Small intestine (tissue), 7 donors: ENCODE measurements at regions not wholly inside any gene's neighbourhood (a gene's known extent, or its start where the extent isn't known, plus 50 kb on each side); places are given as distances from the start of the nearest gene placed in this dataset.
"Not testable (repeated sequence)": the region's sequence is repeated elsewhere in the genome, so short reads cannot be mapped to it uniquely, and the experiment has no call there.

Experiments used
- DNase-seq, 2 donors: peaks; one replicate each; pipeline versions ENCODE4 v3.0.0 to v3.0.0-alpha.2; 2013
- FAIRE-seq: peaks from 2 replicates; lab custom pipeline; 2012; peaks lifted over from hg19 to GRCh38; lab: Jason Lieb, UNC
- H3K27ac ChIP-seq, 3 donors: one replicate each; pipeline ENCODE4 v1.5.1; 2013; ENCODE audit warnings: low read length in 2 of 3, mild to moderate bottlenecking in 2 of 3, control low read depth in 1 of 3, inconsistent platforms in 1 of 3, low read depth in 1 of 3, moderate library complexity in 1 of 3
- H3K27me3 ChIP-seq, 3 donors: one replicate each; pipeline ENCODE4 v1.6.1; 2013; ENCODE audit warnings: low read length in 3 of 3, inconsistent platforms in 1 of 3; ENCODE audit not compliant: control insufficient read depth in 3 of 3, insufficient read depth in 3 of 3
- H3K36me3 ChIP-seq, 3 donors: one replicate each; pipeline ENCODE4 v1.6.1; 2013; ENCODE audit warnings: low read length in 3 of 3, inconsistent platforms in 1 of 3, low read depth in 1 of 3, mild to moderate bottlenecking in 1 of 3, moderate library complexity in 1 of 3; ENCODE audit not compliant: control insufficient read depth in 3 of 3, insufficient read depth in 2 of 3
- H3K4me1 ChIP-seq, 3 donors: one replicate each; pipeline ENCODE4 v1.6.1; 2013; ENCODE audit warnings: low read length in 2 of 3, inconsistent platforms in 1 of 3, low read depth in 1 of 3, mild to moderate bottlenecking in 1 of 3, moderate library complexity in 1 of 3; ENCODE audit not compliant: control insufficient read depth in 3 of 3, insufficient read depth in 2 of 3
- H3K4me3 ChIP-seq, 3 donors: one replicate each; pipeline ENCODE4 v1.5.1; 2013; ENCODE audit warnings: low read length in 3 of 3, control low read depth in 1 of 3, inconsistent platforms in 1 of 3, low read depth in 1 of 3, mild to moderate bottlenecking in 1 of 3, moderate library complexity in 1 of 3
- H3K9me3 ChIP-seq, 2 donors: one replicate each; pipeline ENCODE4 v1.6.1; 2013; ENCODE audit warnings: low read depth in 1 of 2, low read length in 1 of 2; ENCODE audit not compliant: control insufficient read depth in 2 of 2, insufficient read depth in 1 of 2
- WGBS, 3 donors: extraction: QIAGEN DNeasy Blood & Tissue Kit; methylation state at CpG; one replicate each; pipeline ENCODE4 v1.1.7; 2013; 5-methylcytosine and 5-hydroxymethylcytosine counted together
- donor health status: healthy with polysubstance abuse.
- donor health status: control.
- donor health status: control.
- donor health status: Bipolar disorder and iron deficiency.
- donor health status: healthy.

DNA sequence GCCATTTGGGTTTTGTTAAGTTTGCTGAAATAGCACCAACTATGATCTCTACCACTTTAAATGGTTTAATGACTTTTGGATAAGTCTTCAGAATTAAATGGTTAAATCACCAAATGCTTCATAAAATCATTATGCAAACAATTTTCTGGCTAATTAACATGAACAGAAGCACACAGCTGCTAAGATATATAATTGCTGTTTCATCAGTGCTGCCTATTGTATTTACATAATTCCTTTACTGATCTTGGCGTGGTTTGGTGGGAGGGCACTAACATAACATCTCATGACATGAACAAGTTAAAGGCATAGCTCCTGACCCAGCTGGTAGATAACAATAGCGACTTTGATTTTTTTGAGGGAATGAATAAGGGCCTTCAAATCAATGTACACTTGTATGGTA is 94.1 kb downstream of the FZD1 start:
- no peak overlapping the region for H3K4me3 ChIP-seq
- FAIRE-seq (no peak), DNase-seq (no peak)
- WGBS, 3 donors = 55 to 57% (median 57%) methylated on average over 2 of the region's 2 CpGs
- no peaks in the 10 kb centered on the region for H3K9me3 ChIP-seq
- H3K27me3 ChIP-seq = no peaks in the 10 kb centered on the region
- H3K27ac ChIP-seq = no peak overlapping the region
- no peaks in the 10 kb centered on the region for H3K36me3 ChIP-seq
- H3K4me1 ChIP-seq = no peaks in the 10 kb centered on the region

DNA sequence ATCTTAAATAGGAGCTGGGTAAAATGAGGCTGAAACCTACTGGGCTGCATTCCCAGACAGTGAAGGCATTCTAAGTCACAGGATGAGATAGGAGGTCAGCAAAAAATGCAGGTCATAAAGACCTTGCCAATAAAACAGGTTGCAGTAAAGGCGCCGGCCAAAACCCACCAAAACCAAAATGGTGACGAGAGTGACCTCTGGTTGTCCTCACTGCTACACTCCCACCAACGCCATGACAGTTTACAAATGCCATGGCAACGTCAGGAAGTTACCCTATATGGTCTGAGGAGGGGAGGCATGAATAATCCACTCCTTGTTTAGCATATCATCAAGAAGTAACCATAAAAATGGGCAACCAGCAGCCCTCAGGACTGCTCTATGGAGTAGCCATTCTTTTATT is 100.9 kb downstream of the FZD1 start:
- not testable (repeated sequence) for H3K27ac ChIP-seq, H3K4me1 ChIP-seq, H3K27me3 ChIP-seq, FAIRE-seq, H3K9me3 ChIP-seq, DNase-seq, H3K36me3 ChIP-seq, H3K4me3 ChIP-seq
- WGBS, 3 donors = 73 to 87% (median 74%) methylated on average over 5 of the region's 5 CpGs

DNA sequence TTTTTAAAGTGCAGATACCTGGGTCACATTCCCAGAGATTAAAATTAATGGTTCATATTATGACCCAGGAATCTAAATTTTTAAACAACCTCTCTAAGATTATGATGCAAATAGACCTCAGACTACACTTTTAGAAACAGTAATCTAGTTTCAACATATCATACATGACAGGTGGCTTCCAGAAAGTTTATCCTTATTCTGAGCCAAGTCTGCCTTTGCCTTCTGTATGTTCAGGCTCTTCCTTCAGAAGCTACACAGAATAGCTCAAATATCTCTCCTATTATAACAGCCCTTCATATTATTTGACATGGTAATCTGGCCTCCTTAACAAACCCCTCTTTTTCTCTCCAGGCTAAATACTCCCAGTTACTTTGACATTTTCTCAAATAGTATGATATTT is 101.9 kb downstream of the FZD1 start:
- Histone ChIP-seq H3K9me3 (no peaks in the 10 kb centered on the region), H3K4me1 (no peaks in the 10 kb centered on the region), H3K4me3 (no peak overlapping the region), H3K27me3 (no peaks in the 10 kb centered on the region), H3K27ac (no peak overlapping the region), H3K36me3 (no peaks in the 10 kb centered on the region)
- DNase-seq = no peak
- no peak for FAIRE-seq

DNA sequence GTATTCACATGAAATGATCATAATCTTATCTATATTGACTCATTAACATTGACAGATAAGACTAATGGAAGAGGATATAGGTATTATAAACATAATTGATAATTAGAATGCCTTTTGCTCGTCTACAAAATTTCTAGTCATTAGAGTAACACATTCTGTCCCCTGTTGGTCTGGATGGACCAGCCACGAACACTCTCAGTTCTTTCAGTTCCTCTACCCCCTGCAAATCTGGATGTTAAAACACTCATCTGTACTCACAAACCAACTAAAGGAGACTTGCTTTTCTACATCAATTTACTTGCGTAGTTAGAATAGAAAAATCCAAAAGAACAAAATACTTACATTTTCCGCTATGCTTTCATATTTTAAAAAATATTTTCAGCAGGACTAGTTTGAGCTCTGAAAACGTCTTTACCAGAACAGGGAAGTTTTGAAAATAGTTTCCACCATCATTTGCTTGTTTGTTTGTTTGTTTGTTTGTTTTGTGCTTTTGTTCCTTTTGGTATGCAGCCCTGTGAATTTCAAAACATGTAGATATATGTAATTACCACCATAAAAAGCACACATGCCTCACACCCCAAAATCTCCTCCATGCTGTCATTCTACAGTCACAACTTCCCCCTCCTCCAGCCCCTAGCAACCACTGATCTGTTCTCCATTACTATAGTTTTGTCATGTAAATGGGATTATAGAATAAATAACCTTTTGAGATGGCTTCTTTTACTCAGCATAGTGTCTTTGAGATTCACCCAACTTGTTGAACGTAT is 103.8 kb downstream of the FZD1 start:
- WGBS, 3 donors = 55 to 71% (median 62%) methylated on average over 6 of the region's 6 CpGs
- no peaks in the 10 kb centered on the region for H3K4me1 ChIP-seq
- no peaks in the 10 kb centered on the region for H3K9me3 ChIP-seq
- no peaks in the 10 kb centered on the region for H3K36me3 ChIP-seq
- no peak overlapping the region for H3K4me3 ChIP-seq
- DNase-seq = no peak
- no peak for FAIRE-seq
- H3K27me3 ChIP-seq = no peaks in the 10 kb centered on the region
- H3K27ac ChIP-seq = no peak overlapping the region

DNA sequence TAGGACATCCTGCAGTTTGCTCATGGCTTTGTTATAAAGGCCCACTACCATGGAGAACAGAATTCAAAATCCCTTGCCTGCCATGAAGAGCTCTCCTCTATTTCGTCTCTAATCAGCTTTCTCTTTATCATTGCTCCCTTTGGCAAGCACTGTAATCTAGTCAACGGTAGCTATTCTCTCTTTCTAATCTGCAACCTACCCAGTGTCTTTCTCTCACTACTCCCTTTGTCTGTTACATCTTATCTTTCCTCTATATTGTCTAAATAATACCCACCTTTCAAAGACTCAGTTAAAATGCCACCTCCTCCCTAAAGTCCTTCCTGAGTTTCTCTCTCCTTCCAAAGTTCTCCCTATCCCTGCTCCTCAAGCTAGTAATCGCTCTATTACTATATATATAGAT is 108.1 kb downstream of the FZD1 start:
- FAIRE-seq = no peak
- Histone ChIP-seq H3K4me3 (no peak overlapping the region), H3K27ac (no peak overlapping the region), H3K4me1 (no peaks in the 10 kb centered on the region), H3K9me3 (no peaks in the 10 kb centered on the region), H3K27me3 (no peaks in the 10 kb centered on the region), H3K36me3 (no peaks in the 10 kb centered on the region)
- DNase-seq = no peak
- 39 to 74% (median 50%) methylated on average over 3 of the region's 3 CpGs for WGBS, 3 donors

DNA sequence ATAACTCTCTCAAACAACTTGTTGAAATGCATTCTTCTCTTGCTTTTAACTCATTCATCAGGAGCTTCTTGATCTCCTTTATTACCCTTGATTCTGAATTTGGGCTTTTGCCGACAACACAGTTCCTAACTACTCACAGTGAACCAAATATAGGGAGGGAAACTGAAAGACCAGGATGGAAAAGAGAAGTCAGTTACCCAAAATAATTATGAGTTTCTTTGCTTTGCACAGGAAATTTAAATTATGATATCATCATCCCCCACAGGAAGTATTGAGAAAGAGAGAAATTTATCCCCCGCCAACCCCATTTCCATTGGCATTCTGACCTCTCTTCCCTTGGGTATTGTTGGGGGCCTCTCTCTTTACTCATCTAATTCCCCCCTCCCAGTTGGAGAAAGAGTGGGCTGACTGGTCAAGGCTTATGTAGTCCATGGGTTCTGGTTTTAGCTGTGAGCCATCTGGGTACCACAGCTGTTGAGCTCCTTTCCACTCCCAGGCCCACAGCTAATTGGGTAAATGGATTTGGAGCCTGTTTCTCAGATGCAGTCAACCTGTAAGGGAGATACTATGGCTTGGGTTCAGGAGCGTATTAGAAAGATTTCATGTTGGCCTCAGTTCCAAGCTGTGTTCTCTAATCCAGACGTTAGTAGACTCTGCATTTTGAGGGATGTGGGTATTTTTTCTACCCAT is 109.0 kb downstream of the FZD1 start:
- no peaks in the 10 kb centered on the region for H3K4me1 ChIP-seq
- 59 to 63% (median 61%) methylated on average over 4 of the region's 4 CpGs for WGBS, 3 donors
- H3K36me3 ChIP-seq = no peaks in the 10 kb centered on the region

DNA sequence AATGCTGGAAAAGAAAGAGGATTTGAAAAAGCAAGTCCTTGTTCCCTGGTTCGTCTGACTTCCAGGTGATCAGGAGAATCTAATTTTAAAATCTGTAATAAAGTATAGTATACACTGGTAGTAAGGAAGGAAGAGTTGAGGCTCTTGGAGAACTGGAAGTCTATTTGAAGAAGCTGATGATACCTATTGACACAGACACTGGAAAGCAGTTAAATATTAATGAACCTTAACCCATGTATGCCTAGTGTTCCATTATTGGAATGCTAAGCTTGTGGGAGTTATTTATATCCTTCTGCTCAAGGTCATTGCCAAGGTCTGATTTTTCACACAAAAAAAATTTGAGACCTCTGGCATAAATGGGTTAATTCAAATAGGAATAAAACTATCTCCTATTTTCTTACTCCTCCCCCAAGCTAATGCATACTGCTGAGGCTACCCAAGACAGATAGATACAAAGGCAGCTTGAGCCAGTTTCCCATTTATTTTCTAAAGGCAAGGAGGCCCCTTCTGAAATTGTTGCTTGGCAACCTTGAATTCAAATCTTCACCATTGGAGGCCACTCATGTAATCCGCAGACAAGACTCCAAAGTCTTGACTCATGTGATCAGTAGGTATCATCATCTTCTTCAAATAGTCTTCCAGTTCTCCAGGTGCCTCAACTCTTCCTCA is 110.2 kb downstream of the FZD1 start:
- H3K36me3 ChIP-seq = no peaks in the 10 kb centered on the region
- no peaks in the 10 kb centered on the region for H3K4me1 ChIP-seq
- FAIRE-seq (no peak), DNase-seq (no peak)
- H3K4me3 ChIP-seq = no peak overlapping the region
- H3K27me3 ChIP-seq = no peaks in the 10 kb centered on the region
- no peaks in the 10 kb centered on the region for H3K9me3 ChIP-seq
- 79 to 88% (median 81%) methylated on average over 2 of the region's 2 CpGs for WGBS, 3 donors
- no peak overlapping the region for H3K27ac ChIP-seq

More for the DNA sequence above, 109.0 kb downstream of the FZD1 start:
- no peaks in the 10 kb centered on the region for H3K27me3 ChIP-seq
- H3K9me3 ChIP-seq = no peaks in the 10 kb centered on the region
- DNase-seq (no peak), FAIRE-seq (no peak)
- no peak overlapping the region for H3K27ac ChIP-seq
- H3K4me3 ChIP-seq = no peak overlapping the region

DNA sequence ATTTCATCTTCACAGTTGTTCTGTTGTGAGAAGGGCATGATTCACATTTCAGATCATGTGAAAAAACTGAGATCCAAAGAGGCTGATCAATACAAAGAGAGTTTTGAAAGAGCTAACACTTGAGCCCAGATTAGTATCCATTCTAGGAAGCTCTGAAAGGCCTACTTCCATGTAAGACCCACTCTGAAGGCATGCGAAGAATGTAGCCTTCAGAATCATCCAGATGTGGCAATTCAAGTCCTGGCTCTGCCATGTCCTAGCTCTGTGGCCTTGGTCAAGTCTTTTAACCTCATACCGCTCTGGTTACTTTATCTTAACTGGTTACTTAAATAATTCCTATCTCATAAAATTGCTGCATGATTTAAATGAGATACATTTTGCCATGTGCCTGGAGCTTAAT is 111.1 kb downstream of the FZD1 start:
- FAIRE-seq = no peak
- no peaks in the 10 kb centered on the region for H3K9me3 ChIP-seq
- no peak for DNase-seq

More for the DNA sequence above, 111.1 kb downstream of the FZD1 start:
- Histone ChIP-seq H3K36me3 (no peaks in the 10 kb centered on the region), H3K4me3 (no peak overlapping the region), H3K4me1 (no peaks in the 10 kb centered on the region), H3K27ac (no peak overlapping the region), H3K27me3 (no peaks in the 10 kb centered on the region)
- WGBS, 3 donors = 83 to 92% (median 84%) methylated on average over 2 of the region's 2 CpGs
